ENCODE measurements at regions not wholly inside any gene's neighbourhood (a gene's known extent, or its start where the extent isn't known, plus 50 kb on each side); places are given as distances from the start of the nearest gene placed in this dataset.

- no peak for TF ChIP-seq CTCF (conservative IDR thresholded peaks at IDR 0.05 in 1 of 2, IDR thresholded peaks at IDR 0.05 in 1 of 2; ENCODE audit: extremely low read depth in 1 of 2, insufficient read depth in 1 of 2, low read depth in 1 of 2, low read length in 2 of 2)
- TF ChIP-seq EZH2 (IDR thresholded peaks at IDR 0.05; ENCODE audit: borderline replicate concordance, low read length) = no peak
These were observed 216.2 kb downstream of the PIK3R1 start for GRCh38 chr5:68431601-68432337.
